ENCODE measurements at regions not wholly inside any gene's neighbourhood (a gene's known extent, or its start where the extent isn't known, plus 50 kb on each side); places are given as distances from the start of the nearest gene placed in this dataset.

- no peak for DNase-seq
These were observed 358.6 kb upstream of the ASIC2 start for GRCh38 chr17:33651686-33652085.

- DNase-seq, result no peak
These were observed 359.8 kb upstream of the ASIC2 start for GRCh38 chr17:33652731-33653398.

- DNase-seq, result no peak
These were observed 360.3 kb upstream of the ASIC2 start for GRCh38 chr17:33653399-33653788.

- no peak for DNase-seq
These were observed 364.1 kb upstream of the ASIC2 start for GRCh38 chr17:33657181-33657580.

GRCh38 chr17:33661975-33662374 is 368.9 kb upstream of the ASIC2 start:
- no peak for DNase-seq

- DNase-seq, result no peak
These were observed 371.2 kb upstream of the ASIC2 start for GRCh38 chr17:33664116-33664840.

GRCh38 chr17:33667052-33667509 is 374.0 kb upstream of the ASIC2 start:
- DNase-seq, result no peak

GRCh38 chr17:33667671-33668070 is 374.6 kb upstream of the ASIC2 start:
- DNase-seq, result no peak

GRCh38 chr17:33668516-33668915 is 375.4 kb upstream of the ASIC2 start:
- DNase-seq, result no peak

GRCh38 chr17:33671491-33671890 is 378.4 kb upstream of the ASIC2 start:
- DNase-seq, result no peak

GRCh38 chr17:33674685-33675084 is 381.6 kb upstream of the ASIC2 start:
- peak; percentile 4 for DNase-seq

- DNase-seq, result no peak
These were observed 383.3 kb upstream of the ASIC2 start for GRCh38 chr17:33676444-33676843.

- DNase-seq, result no peak
These were observed 386.5 kb upstream of the ASIC2 start for GRCh38 chr17:33679595-33679994.

- DNase-seq, result no peak
These were observed 387.4 kb upstream of the ASIC2 start for GRCh38 chr17:33680472-33680871.

GRCh38 chr17:33682599-33682998 is 389.5 kb upstream of the ASIC2 start:
- no peak for DNase-seq

GRCh38 chr17:33684735-33685134 is 391.6 kb upstream of the ASIC2 start:
- no peak for DNase-seq

GRCh38 chr17:33686171-33686570 is 393.1 kb upstream of the ASIC2 start:
- no peak for DNase-seq

- DNase-seq, result no peak
These were observed 394.7 kb upstream of the ASIC2 start for GRCh38 chr17:33687831-33688230.

GRCh38 chr17:33688771-33689170 is 395.7 kb upstream of the ASIC2 start:
- DNase-seq, result no peak

GRCh38 chr17:33689725-33690124 is 396.6 kb upstream of the ASIC2 start:
- DNase-seq, result no peak

- DNase-seq, result no peak
These were observed 402.3 kb upstream of the ASIC2 start for GRCh38 chr17:33695431-33695830.

GRCh38 chr17:33696102-33696501 is 403.0 kb upstream of the ASIC2 start:
- DNase-seq, result no peak

- no peak for DNase-seq
These were observed 404.5 kb upstream of the ASIC2 start for GRCh38 chr17:33697557-33697956.

- DNase-seq, result no peak
These were observed 408.8 kb upstream of the ASIC2 start for GRCh38 chr17:33701910-33702309.

GRCh38 chr17:33704856-33705255 is 411.8 kb upstream of the ASIC2 start:
- DNase-seq, result no peak

All from T-helper 9 cell (primary cell).